ENCODE measurements at regions not wholly inside any gene's neighbourhood (a gene's known extent, or its start where the extent isn't known, plus 50 kb on each side); places are given as distances from the start of the nearest gene placed in this dataset.

GRCh38 chr10:120067427-120067826, 174.9 kb downstream of the SEC23IP start:
- peaks cover 5% of the 10 kb centered on the region for H3K9me3 Mint-ChIP-seq (ENCODE audit: insufficient read depth)
- H3K4me1 ChIP-seq (ENCODE audit: control insufficient read depth in 2 of 2, insufficient read depth in 2 of 2, low read length in 2 of 2) = no peaks in the 10 kb centered on the region

DNA sequence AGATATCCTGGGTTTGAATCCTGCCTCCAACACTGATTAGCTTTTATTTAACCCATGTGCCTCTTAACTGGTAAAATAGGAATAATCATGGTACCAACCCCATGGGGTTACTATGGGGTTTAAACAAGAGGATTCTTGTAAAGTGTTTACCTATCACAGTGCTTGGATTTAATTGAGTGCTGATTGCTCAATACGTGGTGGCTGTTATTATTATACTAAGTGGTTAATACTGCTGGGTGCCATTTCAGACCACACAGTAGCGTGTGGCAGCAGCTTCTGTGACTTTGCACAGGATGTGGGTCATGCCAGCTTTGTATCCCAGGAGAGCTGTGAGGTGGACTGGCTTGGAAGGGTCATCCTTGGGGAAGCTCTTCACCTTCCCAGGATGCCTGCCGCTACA, 177.2 kb downstream of the SEC23IP start:
- no peak overlapping the region for H3K4me3 ChIP-seq (ENCODE audit: control extremely low read depth in 1 of 5, extremely low read depth in 1 of 5, insufficient read depth in 1 of 5, low read depth in 2 of 5, low read length in 4 of 5)
- H3K4me3 Mint-ChIP-seq = no peak overlapping the region
- no peak for TF ChIP-seq EZH2 (IDR thresholded peaks at IDR 0.05; ENCODE audit: borderline replicate concordance, insufficient read depth, low read depth, low read length, poor library complexity, severe bottlenecking)
- TF ChIP-seq, protein P1, sequence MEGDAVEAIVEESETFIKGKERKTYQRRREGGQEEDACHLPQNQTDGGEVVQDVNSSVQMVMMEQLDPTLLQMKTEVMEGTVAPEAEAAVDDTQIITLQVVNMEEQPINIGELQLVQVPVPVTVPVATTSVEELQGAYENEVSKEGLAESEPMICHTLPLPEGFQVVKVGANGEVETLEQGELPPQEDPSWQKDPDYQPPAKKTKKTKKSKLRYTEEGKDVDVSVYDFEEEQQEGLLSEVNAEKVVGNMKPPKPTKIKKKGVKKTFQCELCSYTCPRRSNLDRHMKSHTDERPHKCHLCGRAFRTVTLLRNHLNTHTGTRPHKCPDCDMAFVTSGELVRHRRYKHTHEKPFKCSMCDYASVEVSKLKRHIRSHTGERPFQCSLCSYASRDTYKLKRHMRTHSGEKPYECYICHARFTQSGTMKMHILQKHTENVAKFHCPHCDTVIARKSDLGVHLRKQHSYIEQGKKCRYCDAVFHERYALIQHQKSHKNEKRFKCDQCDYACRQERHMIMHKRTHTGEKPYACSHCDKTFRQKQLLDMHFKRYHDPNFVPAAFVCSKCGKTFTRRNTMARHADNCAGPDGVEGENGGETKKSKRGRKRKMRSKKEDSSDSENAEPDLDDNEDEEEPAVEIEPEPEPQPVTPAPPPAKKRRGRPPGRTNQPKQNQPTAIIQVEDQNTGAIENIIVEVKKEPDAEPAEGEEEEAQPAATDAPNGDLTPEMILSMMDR (IDR thresholded peaks at IDR 0.05) = no peak
- no peaks in the 10 kb centered on the region for H3K36me3 ChIP-seq (replicated peaks in 1 of 2; ENCODE audit: control extremely low read depth in 1 of 2, control insufficient read depth in 1 of 2, extremely low read depth in 1 of 2, insufficient read depth in 2 of 2, low read length in 1 of 2)
- no peaks in the 10 kb centered on the region for H3K79me2 ChIP-seq (ENCODE audit: control insufficient read depth, insufficient read depth, low read length)
- H3K4me2 ChIP-seq (replicated peaks; ENCODE audit: low read depth, low read length, poor library complexity, severe bottlenecking) = no peak overlapping the region
- no peak overlapping the region for H2AFZ ChIP-seq (ENCODE audit: insufficient read depth, low read depth, low read length, poor library complexity, severe bottlenecking)
- no peaks in the 10 kb centered on the region for H4K20me1 ChIP-seq (ENCODE audit: control insufficient read depth, insufficient read depth, low read length, poor library complexity, severe bottlenecking)
- WGBS (ENCODE audit: insufficient coverage) = 42% methylated on average over 2 of the region's 3 CpGs
- POLR2A ChIA-PET = no interaction called here
- CTCF ChIA-PET = no interaction called here
- H3K27me3 ChIP-seq (replicated peaks in 1 of 4; ENCODE audit: control extremely low read depth in 1 of 4, control insufficient read depth in 3 of 4, insufficient read depth in 4 of 4, low read length in 3 of 4) = peaks cover 0 to 8% (median 0%) of the 10 kb centered on the region in 4 experiments
- H3K9me3 ChIP-seq (ENCODE audit: control extremely low read depth in 1 of 3, control insufficient read depth in 2 of 3, insufficient read depth in 1 of 3, low read length in 2 of 3) = peaks cover 0 to 6% (median 0%) of the 10 kb centered on the region in 3 donors
- no peak overlapping the region for H3K9ac ChIP-seq (ENCODE audit: low read length)
- no peaks in the 10 kb centered on the region for H3K4me1 Mint-ChIP-seq
- peaks cover 35% of the 10 kb centered on the region for H3K27me3 Mint-ChIP-seq
- H3K9me3 Mint-ChIP-seq (ENCODE audit: insufficient read depth) = peaks cover 14% of the 10 kb centered on the region
- no peak overlapping the region for H3K27ac ChIP-seq (ENCODE audit: low read length in 2 of 2)
- ATAC-seq (ENCODE audit: low read depth) (no peak), DNase-seq (no peak)
- H3K4me1 ChIP-seq (ENCODE audit: control insufficient read depth in 2 of 2, insufficient read depth in 2 of 2, low read length in 2 of 2) = no peaks in the 10 kb centered on the region
- H3K27ac Mint-ChIP-seq = no peak overlapping the region
- intact Hi-C loops (cut with micrococcal nuclease) = no loop called here

More at GRCh38 chr10:120067427-120067826, 174.9 kb downstream of the SEC23IP start:
- Mint-ChIP-seq H3K27ac (no peak overlapping the region), H3K4me3 (no peak overlapping the region), H3K27me3 (peaks cover 30% of the 10 kb centered on the region), H3K4me1 (no peaks in the 10 kb centered on the region)
- ATAC-seq (ENCODE audit: low read depth) (no peak), DNase-seq (no peak)
- ChIA-PET POLR2A (no interaction called here), CTCF (no interaction called here)
- H3K79me2 ChIP-seq (ENCODE audit: control insufficient read depth, insufficient read depth, low read length) = no peaks in the 10 kb centered on the region
- no peak overlapping the region for H3K9ac ChIP-seq (ENCODE audit: low read length)
- H3K36me3 ChIP-seq (replicated peaks in 1 of 2; ENCODE audit: control extremely low read depth in 1 of 2, control insufficient read depth in 1 of 2, extremely low read depth in 1 of 2, insufficient read depth in 2 of 2, low read length in 1 of 2) = no peaks in the 10 kb centered on the region
- TF ChIP-seq, protein P1 (IDR thresholded peaks at IDR 0.05) = no peak
- no peak for TF ChIP-seq EZH2 (IDR thresholded peaks at IDR 0.05; ENCODE audit: borderline replicate concordance, insufficient read depth, low read depth, low read length, poor library complexity, severe bottlenecking)
- no peaks in the 10 kb centered on the region for H4K20me1 ChIP-seq (ENCODE audit: control insufficient read depth, insufficient read depth, low read length, poor library complexity, severe bottlenecking)
- intact Hi-C loops (cut with micrococcal nuclease) = no loop called here
- H3K27me3 ChIP-seq (replicated peaks in 1 of 4; ENCODE audit: control extremely low read depth in 1 of 4, control insufficient read depth in 3 of 4, insufficient read depth in 4 of 4, low read length in 3 of 4) = peaks cover 0 to 8% (median 0%) of the 10 kb centered on the region in 4 experiments
- no peak overlapping the region for H3K4me2 ChIP-seq (replicated peaks; ENCODE audit: low read depth, low read length, poor library complexity, severe bottlenecking)
- H3K4me3 ChIP-seq (ENCODE audit: control extremely low read depth in 1 of 5, extremely low read depth in 1 of 5, insufficient read depth in 1 of 5, low read depth in 2 of 5, low read length in 4 of 5) = no peak overlapping the region
- WGBS (ENCODE audit: insufficient coverage) = no CpG with 5 or more reads among the region's 2 CpGs
- H3K27ac ChIP-seq (ENCODE audit: low read length in 2 of 2) = no peak overlapping the region
- H2AFZ ChIP-seq (ENCODE audit: insufficient read depth, low read depth, low read length, poor library complexity, severe bottlenecking) = no peak overlapping the region
- peaks cover 0 to 6% (median 0%) of the 10 kb centered on the region in 3 donors for H3K9me3 ChIP-seq (ENCODE audit: control extremely low read depth in 1 of 3, control insufficient read depth in 2 of 3, insufficient read depth in 1 of 3, low read length in 2 of 3)
